ENCODE measurements at regions not wholly inside any gene's neighbourhood (a gene's known extent, or its start where the extent isn't known, plus 50 kb on each side); places are given as distances from the start of the nearest gene placed in this dataset.

DNA sequence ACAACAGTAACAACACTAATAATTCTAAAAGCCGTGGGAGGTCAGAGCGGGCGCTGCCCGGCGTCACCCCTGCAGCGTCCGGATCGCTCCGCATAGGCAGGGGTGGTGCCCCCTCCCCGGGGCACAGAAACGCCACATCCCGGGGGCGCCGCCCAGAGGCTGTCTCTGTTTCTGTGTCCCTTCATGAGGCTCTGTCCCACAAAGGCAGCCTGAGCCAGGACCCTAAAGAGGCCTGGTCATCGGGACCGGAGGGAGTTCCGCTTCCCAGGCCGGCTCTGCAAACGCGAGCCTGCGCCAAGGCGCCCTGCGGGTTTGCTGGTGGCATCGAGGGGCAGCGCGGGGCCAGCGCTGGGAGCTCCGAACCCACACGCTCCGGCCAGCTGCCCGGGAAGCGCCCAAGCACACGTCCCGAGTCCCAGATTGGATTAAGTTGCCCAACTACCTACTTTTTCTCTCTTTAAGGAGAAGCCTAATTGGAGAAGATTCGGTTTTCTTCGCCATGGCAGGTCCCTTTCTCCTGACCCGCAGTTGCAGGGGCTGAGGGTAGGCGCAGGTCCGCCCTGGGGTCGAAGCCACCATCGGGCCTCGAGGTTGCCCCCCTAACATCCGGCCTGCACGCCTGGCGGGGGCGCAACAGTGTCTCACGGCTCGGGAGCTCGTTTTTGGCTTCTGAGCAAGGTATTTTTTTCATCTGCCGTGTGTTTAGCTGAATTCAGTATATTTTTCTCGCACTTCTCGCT, 421.7 kb downstream of the VRK1 start:
- TF ChIP-seq, protein P1, sequence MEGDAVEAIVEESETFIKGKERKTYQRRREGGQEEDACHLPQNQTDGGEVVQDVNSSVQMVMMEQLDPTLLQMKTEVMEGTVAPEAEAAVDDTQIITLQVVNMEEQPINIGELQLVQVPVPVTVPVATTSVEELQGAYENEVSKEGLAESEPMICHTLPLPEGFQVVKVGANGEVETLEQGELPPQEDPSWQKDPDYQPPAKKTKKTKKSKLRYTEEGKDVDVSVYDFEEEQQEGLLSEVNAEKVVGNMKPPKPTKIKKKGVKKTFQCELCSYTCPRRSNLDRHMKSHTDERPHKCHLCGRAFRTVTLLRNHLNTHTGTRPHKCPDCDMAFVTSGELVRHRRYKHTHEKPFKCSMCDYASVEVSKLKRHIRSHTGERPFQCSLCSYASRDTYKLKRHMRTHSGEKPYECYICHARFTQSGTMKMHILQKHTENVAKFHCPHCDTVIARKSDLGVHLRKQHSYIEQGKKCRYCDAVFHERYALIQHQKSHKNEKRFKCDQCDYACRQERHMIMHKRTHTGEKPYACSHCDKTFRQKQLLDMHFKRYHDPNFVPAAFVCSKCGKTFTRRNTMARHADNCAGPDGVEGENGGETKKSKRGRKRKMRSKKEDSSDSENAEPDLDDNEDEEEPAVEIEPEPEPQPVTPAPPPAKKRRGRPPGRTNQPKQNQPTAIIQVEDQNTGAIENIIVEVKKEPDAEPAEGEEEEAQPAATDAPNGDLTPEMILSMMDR (IDR thresholded peaks at IDR 0.05) = no peak
- no peak for TF ChIP-seq POLR2A (IDR thresholded peaks at IDR 0.05; ENCODE audit: low read depth)
- no peak for TF ChIP-seq POLR2AphosphoS5 (IDR thresholded peaks at IDR 0.05)
